PC-3 (cell line): ENCODE measurements at regions not wholly inside any gene's neighbourhood (a gene's known extent, or its start where the extent isn't known, plus 50 kb on each side); places are given as distances from the start of the nearest gene placed in this dataset.

ENCODE experiments used
- CTCF ChIP-seq: fragments of 300-600 bp; sonication (generic); conservative IDR thresholded peaks from 2 replicates; pipeline ENCODE4 v1.5.1; 2017; ENCODE audit warnings: antibody characterized with exemption, low read depth, mild to moderate bottlenecking, low read length
- EZH2phosphoT487 ChIP-seq: fragments of 300-600 bp; sonication (generic); IDR thresholded peaks from 2 replicates; pipeline ENCODE4 v1.6.1; 2018; ENCODE audit warnings: mild to moderate bottlenecking, antibody characterized with exemption, low read length, borderline replicate concordance

- TF ChIP-seq EZH2phosphoT487 (no peak), CTCF (no peak)
These were observed 435.6 kb upstream of the GRM7 start for GRCh38 chr3:6425289-6425820.
